ENCODE measurements at regions not wholly inside any gene's neighbourhood (a gene's known extent, or its start where the extent isn't known, plus 50 kb on each side); places are given as distances from the start of the nearest gene placed in this dataset.
"Not testable (repeated sequence)": the region's sequence is repeated elsewhere in the genome, so short reads cannot be mapped to it uniquely, and the experiment has no call there.

DNA sequence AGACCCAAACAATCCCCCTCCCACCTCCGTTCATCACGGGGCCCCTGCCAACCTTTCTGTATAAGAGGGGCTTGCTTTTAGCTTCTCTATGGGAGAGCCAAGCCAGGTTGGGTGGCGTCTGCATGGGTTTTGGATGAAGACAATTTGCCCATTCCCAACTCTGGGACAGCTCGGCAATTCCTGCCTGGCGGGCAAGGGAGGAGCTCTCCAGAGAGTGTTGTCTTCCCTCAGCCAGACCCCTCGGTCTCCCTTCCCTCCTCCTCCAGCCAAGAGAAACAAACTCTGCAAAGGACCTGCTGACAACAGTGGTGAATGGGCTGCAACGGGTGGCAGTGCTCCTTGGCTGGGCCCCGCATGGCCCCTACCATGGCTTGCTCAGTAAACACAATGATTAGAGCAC is 267.2 kb upstream of the HDAC4 start:
- in situ Hi-C loops (cut with HindIII; ENCODE audit: low sequenced_read_pairs), result no loop called here

DNA sequence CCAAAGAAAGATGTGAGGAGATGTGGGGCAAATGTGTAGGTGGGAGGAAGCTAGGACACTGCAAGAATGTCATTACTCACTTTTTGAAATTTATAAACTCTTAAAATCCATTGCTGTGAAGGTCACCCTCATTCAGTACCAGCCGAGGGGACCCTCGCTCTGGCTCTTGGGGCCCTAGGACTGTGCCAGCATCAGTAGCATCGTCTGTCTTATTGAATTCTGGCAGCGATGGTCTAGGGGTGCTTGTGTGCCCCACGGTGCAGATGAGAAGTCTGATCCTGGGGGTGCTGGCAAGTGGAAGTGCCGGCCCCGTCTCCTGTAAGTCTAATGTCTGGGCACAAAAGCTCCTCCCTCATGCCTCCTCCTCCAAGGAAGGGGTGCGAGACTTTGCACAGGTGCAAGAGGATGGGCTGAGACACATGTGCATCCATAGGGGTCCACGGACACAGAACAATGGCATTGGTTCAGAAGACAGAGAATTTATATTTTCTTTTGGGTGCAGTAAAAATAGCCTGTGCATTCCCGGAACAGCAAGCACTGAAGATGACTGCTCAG is 266.7 kb upstream of the HDAC4 start:
- in situ Hi-C loops (cut with HindIII; ENCODE audit: low sequenced_read_pairs), result no loop called here

DNA sequence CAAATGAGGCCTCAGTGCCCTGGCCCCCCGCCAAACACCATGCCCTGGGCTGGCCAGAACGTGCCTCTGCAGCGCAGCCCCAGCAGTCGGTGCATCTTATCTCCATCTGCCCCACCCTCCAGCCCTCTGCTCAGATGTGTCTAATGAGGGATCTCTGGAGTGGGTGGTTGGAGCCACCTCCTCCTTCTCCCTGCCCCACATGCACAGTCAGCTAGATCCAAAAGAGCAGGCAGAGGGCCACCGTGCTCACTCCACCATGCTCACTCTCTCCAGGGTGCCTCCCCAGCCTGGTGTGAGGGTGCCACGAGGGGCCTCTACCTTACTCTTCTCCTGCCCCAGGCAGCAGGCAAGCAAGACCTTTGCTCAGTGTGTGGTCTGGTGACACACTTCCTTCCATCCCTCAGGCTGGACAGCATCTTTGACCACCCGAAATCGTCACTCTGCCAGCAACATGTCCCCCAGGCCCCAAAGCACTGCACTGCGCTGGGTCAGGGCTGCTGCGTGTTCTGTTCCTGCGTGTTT is 266.1 kb upstream of the HDAC4 start:
- in situ Hi-C loops (cut with HindIII; ENCODE audit: low sequenced_read_pairs), result no loop called here

DNA sequence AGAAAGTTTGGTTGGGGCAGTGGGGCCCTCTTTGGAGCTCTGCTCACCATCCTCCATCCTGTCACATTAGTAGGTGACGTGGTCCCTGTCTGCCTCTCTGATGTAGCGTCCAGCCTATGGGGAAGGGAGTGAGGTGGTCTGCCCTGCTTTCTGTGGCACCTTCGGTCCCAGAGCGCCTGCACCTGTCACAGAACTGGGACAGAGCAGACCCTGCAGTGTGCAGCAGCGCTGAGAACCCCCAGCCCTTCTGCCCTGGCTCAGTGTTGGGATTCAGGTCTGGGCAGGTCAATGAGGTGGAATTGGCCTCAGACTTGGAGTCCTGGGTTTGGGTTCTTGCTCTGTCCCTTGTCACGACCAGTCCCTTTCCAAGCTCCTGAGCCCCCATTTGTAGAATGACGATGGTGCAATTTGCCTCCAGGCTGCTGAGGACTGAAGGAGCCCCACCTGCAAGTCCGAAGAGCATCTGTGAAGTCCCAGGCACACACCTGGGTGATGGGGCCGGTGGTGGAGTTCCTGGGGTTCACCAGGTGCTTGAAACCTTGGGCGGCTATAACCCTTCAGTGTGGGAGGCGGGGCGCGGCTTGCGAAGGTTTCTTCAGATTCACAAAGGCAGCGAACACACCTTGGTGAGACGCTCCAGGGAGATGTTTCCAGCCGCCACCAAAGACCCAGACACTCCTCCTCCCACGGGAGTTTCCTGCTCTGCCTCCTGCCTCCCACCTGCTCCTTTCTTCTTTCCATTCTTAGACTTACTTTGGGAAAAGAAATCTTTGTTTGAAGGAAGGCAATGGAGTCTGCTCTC is 265.4 kb upstream of the HDAC4 start:
- in situ Hi-C loops (cut with HindIII; ENCODE audit: low sequenced_read_pairs), result no loop called here

DNA sequence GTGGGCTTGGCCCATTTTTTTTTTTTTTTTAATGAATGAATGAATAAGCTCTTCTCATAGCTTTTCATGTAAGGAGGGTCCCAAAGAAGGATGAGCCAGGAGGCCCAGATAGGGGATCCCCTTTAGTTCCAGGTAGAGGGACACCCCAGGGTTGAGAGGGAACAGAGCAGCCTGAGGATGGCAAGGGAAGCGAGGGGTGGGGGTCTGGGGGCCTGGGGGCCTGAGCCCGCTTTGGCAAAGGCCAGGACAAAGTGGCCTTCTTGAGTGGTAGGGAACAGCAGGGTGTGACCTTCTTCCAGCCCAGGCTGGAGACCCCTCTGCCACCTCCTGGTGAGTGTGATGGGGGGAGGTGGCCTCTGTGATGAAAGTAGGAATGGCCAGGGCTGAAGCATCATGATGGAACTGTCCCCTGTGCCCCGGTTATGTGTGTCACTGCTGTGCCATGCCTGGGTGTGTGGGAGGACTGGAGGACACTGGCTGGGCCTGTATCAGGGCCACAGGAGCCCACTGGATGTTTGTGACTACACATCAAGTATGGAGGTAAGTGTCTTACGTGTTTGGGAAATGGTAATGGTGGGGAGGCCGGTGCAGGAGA is 263.5 kb upstream of the HDAC4 start:
- in situ Hi-C loops (cut with HindIII; ENCODE audit: low sequenced_read_pairs), result no loop called here

DNA sequence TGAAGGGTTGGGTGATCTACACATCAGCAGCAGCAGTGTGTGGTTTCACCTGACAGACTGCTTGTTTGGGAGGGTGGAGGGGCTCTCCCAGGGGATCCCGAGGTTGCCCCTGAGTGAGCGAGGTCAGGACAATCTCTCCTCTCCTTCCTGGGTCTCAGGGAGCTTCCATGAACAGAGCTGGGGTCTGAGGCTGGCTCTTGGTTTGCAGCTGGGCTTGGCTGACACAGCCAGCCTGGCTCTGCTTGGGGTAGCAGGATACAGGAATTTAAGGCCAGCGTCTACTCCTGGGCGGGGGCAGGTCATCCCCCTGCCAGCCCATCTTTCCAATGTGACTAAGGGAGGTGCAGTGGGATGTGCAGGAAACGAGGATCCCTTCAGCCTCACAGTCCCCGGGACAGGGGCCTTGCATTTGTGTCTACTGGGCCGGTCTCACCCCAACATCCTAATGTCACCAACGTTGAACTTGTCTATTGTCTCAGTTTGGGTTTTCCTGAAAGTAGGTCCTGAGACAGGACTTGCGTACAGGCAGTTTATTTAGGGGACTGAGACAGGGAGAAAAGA is 262.6 kb upstream of the HDAC4 start:
- in situ Hi-C loops (cut with HindIII; ENCODE audit: low sequenced_read_pairs), result no loop called here

DNA sequence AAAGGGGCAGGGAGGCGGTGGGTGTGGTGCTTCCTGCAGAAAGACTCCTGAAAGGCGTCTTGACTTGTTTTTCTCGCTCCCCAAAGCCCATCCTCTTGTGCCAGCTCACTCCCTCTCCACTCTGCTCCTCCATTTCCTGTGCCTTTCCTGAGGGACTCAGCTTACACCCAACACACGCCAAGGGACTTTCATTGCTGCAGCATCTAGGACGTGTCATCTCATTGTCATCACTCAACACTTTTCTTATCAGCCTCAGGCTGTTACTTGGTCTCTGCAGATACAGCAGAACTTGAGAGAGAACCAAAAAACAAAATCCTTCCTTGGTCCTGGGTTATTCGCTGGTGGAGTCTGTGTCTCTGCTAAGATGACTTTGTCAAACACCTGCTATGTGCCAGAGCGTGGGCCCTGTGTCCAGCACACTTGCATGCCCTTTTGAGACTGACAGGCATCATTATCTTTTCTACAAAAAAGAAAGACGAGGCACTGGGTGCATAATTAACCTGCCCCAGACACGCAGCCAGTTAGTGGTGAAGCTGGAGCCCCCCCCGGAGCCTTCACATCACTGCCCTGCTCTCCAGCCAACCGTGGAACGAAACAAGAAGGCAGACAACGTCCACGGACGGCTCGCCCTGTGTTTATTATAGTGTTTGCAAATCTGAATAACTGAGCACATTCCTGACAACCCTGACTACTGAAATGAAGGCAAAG is 261.7 kb upstream of the HDAC4 start:
- in situ Hi-C loops (cut with HindIII; ENCODE audit: low sequenced_read_pairs), result no loop called here

DNA sequence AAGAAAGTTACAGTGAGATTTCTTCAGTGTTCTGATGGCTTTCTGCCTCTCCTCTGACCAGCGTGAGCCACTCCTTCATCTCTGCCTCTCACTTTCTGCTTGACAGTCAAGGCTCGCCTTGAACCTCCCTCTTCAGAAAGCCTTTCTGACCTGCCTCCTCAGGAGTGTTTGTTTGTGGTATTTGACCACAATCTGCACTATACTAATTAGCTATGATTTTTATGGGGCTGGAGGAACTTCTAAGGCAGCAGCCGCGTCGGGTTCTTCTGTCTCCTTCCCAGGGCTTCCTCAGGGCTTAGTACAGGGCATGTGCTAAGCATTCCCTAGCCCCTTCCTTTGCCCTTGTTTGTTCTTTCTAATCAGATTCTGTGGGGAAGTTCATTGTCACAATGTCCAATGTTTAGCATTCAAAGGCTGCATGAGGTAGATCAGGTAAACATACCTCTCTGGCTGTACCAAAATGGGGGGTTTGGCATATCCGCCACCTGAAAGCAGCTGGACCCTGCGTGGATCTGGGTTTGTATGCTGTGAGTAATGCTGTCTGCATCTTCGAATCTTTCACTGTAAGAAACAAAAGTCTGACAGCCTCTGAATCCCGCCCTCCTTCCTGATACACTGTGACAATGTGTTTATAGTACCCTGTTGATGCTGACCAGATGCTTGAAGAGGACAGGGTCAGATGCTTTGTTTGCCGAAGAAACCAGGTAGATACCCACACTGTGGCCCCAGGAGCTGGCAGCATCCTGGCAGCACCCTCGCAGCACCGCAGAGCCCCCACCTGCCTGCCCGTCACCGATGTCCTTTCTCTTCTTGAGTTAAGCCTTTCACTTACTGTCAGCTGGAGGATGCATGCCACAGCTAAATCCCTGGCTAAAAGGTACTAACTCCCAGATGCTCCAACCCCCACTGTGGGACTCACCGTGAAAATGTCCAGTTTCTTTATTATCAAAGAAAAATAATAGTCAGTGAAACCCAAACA is 260.8 kb upstream of the HDAC4 start:
- in situ Hi-C loops (cut with HindIII; ENCODE audit: low sequenced_read_pairs), result no loop called here

DNA sequence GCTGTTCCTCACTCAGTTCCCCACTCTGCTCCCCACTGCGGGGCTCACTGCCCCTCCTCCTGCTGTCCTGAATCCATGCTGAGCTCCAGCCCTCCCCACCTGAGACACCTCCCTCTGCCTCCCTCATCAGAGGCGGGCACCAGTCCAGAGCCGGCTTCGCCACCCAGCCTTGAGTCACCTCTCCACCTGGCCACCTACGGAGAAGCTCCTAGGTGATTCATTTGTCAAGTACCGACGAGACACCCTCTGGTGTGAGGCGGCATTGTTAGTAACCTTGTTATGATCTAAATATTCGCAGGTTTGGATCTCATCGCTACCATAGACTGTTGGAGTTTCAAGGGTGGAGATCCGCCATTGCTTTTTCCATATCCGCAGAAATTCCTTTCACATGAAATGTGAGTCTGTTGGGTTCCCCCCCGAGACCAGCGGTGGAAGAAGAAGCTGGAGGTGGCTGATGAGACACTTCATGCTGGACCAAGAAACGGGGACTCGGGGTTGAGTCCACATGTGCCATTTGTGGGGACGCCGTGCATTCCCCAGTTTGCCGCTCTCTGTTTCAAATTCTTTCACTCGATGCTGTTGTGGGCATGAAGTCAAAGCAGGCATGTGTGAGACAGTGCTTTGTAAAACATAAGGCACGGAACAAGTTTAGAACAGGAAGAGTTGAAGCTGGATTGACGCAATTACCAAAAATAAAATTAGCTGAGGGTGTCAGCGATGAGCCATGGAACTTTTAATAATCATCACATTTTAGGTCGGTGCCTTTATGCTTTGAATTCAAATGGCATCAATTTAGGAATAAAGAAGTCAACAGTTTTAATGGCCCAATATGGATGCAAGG is 259.8 kb upstream of the HDAC4 start:
- in situ Hi-C loops (cut with HindIII; ENCODE audit: low sequenced_read_pairs), result no loop called here

DNA sequence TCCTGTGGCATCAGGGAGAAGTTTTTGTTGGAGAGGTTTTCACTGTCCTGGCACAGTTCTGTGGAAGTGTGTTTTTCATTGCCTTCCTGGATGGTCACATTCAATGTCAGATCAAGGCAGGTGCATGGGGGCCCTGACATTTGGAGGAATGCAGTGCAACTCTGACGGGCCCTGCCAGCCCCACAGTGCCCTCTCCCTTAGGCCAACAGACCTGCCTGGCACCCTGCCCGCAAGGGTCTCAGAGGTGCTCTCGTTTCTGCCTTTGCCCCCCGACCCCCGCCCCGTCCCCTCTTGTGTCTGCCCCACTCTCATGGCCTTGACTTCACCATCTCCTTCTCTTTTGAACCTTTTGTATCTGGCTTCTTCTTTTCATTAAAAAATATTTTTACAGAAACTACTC is 257.2 kb upstream of the HDAC4 start:
- in situ Hi-C loops (cut with HindIII; ENCODE audit: low sequenced_read_pairs), result no loop called here

DNA sequence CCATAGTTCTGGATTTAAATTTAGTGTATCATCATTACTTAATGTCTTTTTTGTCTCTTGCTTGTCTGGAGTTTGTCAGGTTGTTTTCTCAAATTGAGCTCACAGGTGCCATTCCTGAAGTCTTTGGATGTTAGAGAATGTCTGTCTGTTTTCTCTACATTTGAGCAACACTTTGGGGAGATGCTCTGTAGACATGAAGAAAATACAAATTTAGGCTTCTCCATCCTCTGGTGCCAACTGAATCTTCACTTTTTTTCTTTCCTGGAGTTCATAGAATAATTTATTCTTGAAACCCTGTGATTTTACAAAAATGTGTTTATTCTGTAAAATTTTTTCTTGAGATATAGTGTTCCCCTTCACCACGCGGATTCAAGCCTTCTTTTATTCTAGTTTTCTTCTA is 256.4 kb upstream of the HDAC4 start:
- in situ Hi-C loops (cut with HindIII; ENCODE audit: low sequenced_read_pairs), result no loop called here

DNA sequence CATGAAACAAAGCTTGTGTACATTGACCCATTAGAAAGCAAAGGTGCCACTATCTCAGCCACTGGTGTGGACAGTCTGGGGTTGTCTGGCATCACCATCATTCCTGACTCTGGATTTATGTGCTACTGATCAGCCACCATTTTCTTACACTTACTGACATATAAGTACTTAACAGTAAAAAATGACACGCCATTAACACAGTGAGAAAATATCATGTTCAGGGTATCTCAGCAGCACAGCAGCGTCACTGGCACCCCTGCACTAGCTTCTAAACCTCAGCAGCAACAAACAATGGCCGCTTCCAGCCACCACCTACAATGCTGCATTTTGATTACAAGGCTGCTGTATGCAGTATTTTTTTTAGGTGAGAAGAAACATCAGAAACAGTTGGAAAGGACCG is 253.4 kb upstream of the HDAC4 start:
- in situ Hi-C loops (cut with HindIII; ENCODE audit: low sequenced_read_pairs), result no loop called here

DNA sequence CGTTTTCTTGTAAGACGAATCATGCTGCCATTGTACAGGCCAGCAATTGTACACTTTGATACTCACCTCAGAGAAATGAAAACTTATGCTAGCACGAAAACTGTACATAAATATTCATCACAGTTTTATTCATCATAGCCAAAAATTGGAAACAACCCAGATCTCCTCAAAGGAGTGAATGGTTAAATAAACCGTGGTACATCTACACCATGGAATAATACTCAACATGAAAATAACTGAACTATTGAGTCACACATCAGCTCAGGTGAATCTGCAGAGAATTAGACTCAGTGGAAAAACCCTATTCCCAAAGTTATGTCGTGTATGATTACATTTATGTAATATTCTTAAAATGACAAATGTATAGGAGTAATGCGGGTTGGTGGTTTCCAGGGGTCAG is 251.0 kb upstream of the HDAC4 start:
- in situ Hi-C loops (cut with HindIII; ENCODE audit: low sequenced_read_pairs), result no loop called here

DNA sequence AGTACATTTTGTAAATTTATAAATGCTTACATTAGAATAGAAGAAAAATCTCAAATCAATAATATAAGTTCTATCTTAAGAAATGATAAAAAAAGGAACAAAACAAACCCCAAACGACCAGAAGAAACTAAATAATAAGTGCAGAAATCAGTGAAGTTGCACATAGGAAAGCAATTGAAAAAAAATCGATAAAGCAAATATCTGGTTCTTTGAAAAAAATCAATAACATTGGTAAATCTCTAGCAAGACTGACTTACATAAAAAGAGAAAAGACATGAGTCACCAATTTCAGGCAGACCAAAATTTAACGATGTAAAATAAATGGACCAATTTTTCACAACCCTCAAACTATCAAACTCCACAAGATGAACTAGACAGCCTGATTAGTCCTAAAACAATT is 249.9 kb upstream of the HDAC4 start:
- in situ Hi-C loops (cut with HindIII; ENCODE audit: low sequenced_read_pairs), result no loop called here

DNA sequence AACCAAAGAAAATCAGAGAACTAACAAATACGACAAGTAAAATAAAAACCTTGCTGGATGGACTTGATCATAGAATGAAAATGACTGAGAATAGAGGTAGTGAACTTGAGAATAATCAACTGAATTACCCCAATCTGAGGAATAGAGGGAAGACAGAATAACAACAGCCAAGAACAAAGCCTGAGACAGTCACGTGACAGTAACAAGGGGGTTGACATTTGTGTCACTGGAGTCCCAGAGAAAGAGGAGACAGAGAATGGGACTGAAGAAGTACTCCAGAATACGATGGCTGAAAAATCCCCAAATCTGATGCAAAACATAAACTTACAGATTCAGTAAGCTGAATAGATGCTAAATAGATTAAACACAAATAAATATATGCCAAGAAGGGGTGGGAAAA is 248.5 kb upstream of the HDAC4 start:
- in situ Hi-C loops (cut with HindIII; ENCODE audit: low sequenced_read_pairs), result no loop called here

DNA sequence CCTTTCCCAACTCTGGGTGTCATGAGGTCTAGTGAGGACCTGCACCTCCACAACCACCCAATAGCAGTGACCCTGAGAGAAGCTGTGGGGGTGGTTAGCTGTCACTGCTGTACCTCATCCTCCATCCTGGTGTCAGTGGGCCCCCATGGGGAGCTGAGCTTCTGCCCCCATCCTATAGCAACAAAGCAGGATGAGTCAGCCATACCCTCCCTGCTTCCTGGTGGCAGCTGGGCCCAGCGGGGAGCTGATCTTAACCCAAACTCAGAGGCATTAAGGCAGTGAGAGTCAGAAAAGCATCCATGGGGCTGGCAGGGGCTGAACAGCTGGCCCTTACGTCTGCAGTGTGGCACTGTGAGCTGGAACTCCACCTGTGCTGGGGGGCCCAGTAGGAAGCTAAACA is 247.8 kb upstream of the HDAC4 start:
- in situ Hi-C loops (cut with HindIII; ENCODE audit: low sequenced_read_pairs), result no loop called here

DNA sequence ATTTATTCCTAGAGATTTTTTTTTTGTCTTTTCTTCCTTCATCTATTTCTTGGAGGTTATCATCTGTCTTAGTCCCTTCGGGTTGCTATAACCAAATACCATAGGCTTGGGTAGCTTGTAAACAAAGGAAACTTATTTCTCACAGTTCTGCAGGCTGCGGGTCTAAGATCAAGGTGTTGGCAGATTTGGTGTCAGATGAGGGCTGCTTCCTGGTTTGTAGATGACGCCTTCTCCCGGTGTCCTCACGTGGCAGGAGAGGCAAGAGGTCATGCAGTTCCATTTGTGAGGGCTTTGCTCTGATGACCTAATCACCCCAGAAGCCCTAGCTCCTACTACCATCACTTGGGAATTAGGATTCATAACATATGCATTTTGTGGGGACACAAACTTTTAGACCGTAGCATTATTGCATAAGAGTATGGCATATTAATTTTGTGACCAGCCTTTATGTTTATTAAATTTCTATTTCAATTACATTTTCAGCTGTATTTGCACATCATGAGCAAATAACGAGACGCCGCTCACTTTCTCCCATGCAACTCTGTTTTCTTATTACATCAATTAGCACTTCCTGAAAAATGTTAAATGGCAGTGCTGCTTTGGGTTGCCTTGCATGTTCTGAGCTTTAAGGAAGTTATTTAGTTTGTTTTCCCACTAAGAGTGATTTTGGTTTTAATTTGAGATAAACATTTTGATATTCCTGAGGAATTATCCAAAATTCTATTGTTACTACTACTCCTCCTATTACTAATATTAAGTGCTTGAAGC is 246.4 kb upstream of the HDAC4 start:
- in situ Hi-C loops (cut with HindIII; ENCODE audit: low sequenced_read_pairs), result no loop called here

DNA sequence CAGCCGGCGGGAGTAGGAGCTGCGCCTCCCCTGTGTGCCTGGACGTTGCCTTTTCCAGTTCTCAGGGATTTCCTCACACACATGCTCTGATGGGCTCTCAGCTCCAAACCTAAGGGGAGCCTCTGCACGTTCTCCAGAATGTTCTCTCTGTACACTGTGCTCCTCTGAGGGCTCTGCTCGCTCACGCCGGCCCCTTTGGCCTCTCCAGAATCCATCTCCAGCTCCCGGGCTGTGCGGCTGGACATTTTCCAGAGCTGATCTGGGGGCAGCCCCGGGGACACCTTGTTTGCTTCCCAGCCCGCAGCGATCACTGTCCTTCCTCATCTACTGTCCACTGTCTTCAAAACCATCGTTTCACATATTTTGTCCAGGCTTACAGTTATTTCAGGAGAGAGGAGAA is 245.4 kb upstream of the HDAC4 start:
- in situ Hi-C loops (cut with HindIII; ENCODE audit: low sequenced_read_pairs), result no loop called here

DNA sequence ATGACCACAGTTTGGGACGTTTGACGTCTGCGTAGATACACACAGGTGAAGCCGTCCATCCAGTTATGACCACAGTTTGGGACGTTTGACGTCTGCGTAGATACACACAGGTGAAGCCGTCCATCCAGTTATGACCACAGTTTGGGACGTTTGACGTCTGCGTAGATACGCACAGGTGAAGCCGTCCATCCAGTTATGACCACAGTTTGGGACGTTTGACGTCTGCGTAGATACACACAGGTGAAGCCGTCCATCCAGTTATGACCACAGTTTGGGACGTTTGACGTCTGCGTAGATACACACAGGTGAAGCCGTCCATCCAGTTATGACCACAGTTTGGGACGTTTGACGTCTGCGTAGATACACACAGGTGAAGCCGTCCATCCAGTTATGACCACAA is 243.8 kb upstream of the HDAC4 start:
- in situ Hi-C loops (cut with HindIII; ENCODE audit: low sequenced_read_pairs), result not testable (repeated sequence)
